HEK293 (cell line): ENCODE measurements at regions not wholly inside any gene's neighbourhood (a gene's known extent, or its start where the extent isn't known, plus 50 kb on each side); places are given as distances from the start of the nearest gene placed in this dataset.

ENCODE experiments used
- ZBTB20 ChIP-seq: fragments of 450-650 bp; formaldehyde crosslinking; IDR thresholded peaks from 2 replicates; pipeline ENCODE4 v1.5.1; 2016; ENCODE audit warnings: missing biosample characterization, missing genetic modification characterization
- ZFP41 ChIP-seq: fragments of 450-650 bp; formaldehyde crosslinking; IDR thresholded peaks from 2 replicates; pipeline ENCODE4 v1.5.1; 2016; ENCODE audit warnings: missing biosample characterization, missing genetic modification characterization, borderline replicate concordance
- ZNF561 ChIP-seq: fragments of 450-650 bp; IDR thresholded peaks from 2 replicates; pipeline ENCODE4 v1.5.1; 2018; ENCODE audit warnings: missing biosample characterization, missing genetic modification characterization, borderline replicate concordance
- TF ChIP-seq, protein P1 (sequence below): fragments of 450-650 bp; formaldehyde crosslinking; IDR thresholded peaks from 2 replicates; pipeline ENCODE4 v1.5.1; 2016; ENCODE audit warnings: missing biosample characterization, missing genetic modification characterization
- TF ChIP-seq, protein P2 (sequence below): fragments of 450-650 bp; formaldehyde crosslinking; IDR thresholded peaks from 2 replicates; pipeline ENCODE4 v1.5.1; 2016; ENCODE audit warnings: missing biosample characterization, missing genetic modification characterization
- TF ChIP-seq, protein P3 (sequence below): fragments of 450-650 bp; formaldehyde crosslinking; IDR thresholded peaks from 2 replicates; pipeline ENCODE4 v1.5.1; 2016; ENCODE audit warnings: missing biosample characterization, missing genetic modification characterization, low read depth

DNA sequence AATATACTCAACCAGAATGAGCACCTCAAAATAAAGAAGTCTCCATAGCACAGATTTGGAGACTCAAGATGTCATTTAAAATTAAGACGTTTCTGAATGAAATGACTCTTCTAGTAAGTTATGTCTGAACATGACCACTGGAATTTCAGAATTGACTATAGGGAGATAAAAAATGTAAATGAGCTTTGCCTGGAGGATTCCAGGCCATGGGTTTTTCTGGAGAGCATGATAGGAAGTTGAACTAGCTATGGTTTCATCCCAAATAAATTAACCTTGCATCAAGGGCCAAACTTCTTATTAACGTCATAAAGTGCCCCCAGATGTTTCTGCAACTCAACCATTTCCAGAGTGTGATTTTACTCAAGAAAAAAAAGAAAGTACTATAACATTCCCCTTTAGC, 222.6 kb upstream of the NR2F2 start:
- TF ChIP-seq ZFP41 (tag by site-specific recombination) (no peak), ZNF561 (tag by site-specific recombination) (no peak), ZBTB20 (tag by site-specific recombination) (no peak)
- TF ChIP-seq, protein P1, sequence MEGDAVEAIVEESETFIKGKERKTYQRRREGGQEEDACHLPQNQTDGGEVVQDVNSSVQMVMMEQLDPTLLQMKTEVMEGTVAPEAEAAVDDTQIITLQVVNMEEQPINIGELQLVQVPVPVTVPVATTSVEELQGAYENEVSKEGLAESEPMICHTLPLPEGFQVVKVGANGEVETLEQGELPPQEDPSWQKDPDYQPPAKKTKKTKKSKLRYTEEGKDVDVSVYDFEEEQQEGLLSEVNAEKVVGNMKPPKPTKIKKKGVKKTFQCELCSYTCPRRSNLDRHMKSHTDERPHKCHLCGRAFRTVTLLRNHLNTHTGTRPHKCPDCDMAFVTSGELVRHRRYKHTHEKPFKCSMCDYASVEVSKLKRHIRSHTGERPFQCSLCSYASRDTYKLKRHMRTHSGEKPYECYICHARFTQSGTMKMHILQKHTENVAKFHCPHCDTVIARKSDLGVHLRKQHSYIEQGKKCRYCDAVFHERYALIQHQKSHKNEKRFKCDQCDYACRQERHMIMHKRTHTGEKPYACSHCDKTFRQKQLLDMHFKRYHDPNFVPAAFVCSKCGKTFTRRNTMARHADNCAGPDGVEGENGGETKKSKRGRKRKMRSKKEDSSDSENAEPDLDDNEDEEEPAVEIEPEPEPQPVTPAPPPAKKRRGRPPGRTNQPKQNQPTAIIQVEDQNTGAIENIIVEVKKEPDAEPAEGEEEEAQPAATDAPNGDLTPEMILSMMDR: no peak
- TF ChIP-seq, protein P2, sequence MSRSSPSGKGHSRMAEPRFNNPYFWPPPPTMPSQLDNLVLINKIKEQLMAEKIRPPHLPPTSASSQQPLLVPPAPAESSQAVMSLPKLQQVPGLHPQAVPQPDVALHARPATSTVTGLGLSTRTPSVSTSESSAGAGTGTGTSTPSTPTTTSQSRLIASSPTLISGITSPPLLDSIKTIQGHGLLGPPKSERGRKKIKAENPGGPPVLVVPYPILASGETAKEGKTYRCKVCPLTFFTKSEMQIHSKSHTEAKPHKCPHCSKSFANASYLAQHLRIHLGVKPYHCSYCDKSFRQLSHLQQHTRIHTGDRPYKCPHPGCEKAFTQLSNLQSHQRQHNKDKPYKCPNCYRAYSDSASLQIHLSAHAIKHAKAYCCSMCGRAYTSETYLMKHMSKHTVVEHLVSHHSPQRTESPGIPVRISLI: no peak
- TF ChIP-seq, protein P3, sequence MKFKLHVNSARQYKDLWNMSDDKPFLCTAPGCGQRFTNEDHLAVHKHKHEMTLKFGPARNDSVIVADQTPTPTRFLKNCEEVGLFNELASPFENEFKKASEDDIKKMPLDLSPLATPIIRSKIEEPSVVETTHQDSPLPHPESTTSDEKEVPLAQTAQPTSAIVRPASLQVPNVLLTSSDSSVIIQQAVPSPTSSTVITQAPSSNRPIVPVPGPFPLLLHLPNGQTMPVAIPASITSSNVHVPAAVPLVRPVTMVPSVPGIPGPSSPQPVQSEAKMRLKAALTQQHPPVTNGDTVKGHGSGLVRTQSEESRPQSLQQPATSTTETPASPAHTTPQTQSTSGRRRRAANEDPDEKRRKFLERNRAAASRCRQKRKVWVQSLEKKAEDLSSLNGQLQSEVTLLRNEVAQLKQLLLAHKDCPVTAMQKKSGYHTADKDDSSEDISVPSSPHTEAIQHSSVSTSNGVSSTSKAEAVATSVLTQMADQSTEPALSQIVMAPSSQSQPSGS (tag by site-specific recombination): no peak
